ENCODE measurements at regions not wholly inside any gene's neighbourhood (a gene's known extent, or its start where the extent isn't known, plus 50 kb on each side); places are given as distances from the start of the nearest gene placed in this dataset.

- TF ChIP-seq POLR2A (IDR thresholded peaks at IDR 0.05), result no peak
- TF ChIP-seq, protein P1, sequence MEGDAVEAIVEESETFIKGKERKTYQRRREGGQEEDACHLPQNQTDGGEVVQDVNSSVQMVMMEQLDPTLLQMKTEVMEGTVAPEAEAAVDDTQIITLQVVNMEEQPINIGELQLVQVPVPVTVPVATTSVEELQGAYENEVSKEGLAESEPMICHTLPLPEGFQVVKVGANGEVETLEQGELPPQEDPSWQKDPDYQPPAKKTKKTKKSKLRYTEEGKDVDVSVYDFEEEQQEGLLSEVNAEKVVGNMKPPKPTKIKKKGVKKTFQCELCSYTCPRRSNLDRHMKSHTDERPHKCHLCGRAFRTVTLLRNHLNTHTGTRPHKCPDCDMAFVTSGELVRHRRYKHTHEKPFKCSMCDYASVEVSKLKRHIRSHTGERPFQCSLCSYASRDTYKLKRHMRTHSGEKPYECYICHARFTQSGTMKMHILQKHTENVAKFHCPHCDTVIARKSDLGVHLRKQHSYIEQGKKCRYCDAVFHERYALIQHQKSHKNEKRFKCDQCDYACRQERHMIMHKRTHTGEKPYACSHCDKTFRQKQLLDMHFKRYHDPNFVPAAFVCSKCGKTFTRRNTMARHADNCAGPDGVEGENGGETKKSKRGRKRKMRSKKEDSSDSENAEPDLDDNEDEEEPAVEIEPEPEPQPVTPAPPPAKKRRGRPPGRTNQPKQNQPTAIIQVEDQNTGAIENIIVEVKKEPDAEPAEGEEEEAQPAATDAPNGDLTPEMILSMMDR (IDR thresholded peaks at IDR 0.05), result no peak
These were observed 93.4 kb upstream of the PTPRT start for GRCh38 chr20:43283126-43283525.
